Neural cell (in vitro differentiated cells): ENCODE measurements at regions not wholly inside any gene's neighbourhood (a gene's known extent, or its start where the extent isn't known, plus 50 kb on each side); places are given as distances from the start of the nearest gene placed in this dataset.

Experiments
- EZH2 ChIP-seq: fragments of 200-600, 300-800 bp; shearing (Covaris generic), sonication (generic); IDR thresholded peaks from 2 replicates; pipeline ENCODE4 v1.6.1; 2014; ENCODE audit warnings: antibody characterized with exemption, low read length, borderline replicate concordance, mild to moderate bottlenecking; ENCODE audit not compliant: insufficient read depth, poor library complexity, severe bottlenecking
- MXI1 ChIP-seq: fragments of 450-650 bp; conservative IDR thresholded peaks from 2 replicates; pipeline ENCODE4 v1.6.1; 2014; ENCODE audit warnings: antibody characterized with exemption, mild to moderate bottlenecking; ENCODE audit not compliant: poor library complexity, severe bottlenecking
- POLR2AphosphoS5 ChIP-seq: IDR thresholded peaks from 2 replicates; pipeline ENCODE4 v1.6.1; 2012
- RAD21 ChIP-seq: fragments of 450-650 bp; conservative IDR thresholded peaks from 2 replicates; pipeline ENCODE4 v1.6.1; 2014; ENCODE audit warnings: antibody characterized with exemption, mild to moderate bottlenecking, moderate library complexity
- TAF1 ChIP-seq: IDR thresholded peaks from 2 replicates; pipeline ENCODE4 v1.6.1; 2012; ENCODE audit warnings: low read depth
- TF ChIP-seq, protein P1 (sequence below): IDR thresholded peaks from 2 replicates; pipeline ENCODE4 v1.6.1; 2012; ENCODE audit warnings: borderline replicate concordance
- TF ChIP-seq, protein P2 (sequence below): fragments of 450-650 bp; IDR thresholded peaks from 2 replicates; pipeline ENCODE4 v1.5.1; 2014; ENCODE audit warnings: antibody characterized with exemption, mild to moderate bottlenecking, moderate library complexity; ENCODE audit not compliant: poor library complexity, severe bottlenecking

DNA sequence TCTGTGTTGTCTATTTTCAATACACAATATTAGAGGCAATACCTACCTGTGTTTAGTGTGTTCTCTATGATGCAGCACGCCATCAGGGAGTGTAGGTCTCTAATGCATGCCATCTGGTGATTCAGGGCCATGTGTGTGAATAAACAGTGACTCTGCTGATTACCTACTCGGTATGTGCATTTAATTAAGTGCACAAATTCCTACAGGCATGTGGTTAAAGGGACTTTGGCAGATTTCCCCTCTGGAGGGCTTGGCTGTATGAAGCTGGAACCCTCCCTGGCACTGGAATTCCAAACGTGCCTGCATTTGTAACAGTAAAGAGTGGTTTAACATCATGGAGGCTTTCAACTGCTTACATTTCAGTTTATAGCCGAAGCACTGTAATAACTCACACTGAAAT, 401.5 kb upstream of the SASH1 start:
- TF ChIP-seq, protein P1, sequence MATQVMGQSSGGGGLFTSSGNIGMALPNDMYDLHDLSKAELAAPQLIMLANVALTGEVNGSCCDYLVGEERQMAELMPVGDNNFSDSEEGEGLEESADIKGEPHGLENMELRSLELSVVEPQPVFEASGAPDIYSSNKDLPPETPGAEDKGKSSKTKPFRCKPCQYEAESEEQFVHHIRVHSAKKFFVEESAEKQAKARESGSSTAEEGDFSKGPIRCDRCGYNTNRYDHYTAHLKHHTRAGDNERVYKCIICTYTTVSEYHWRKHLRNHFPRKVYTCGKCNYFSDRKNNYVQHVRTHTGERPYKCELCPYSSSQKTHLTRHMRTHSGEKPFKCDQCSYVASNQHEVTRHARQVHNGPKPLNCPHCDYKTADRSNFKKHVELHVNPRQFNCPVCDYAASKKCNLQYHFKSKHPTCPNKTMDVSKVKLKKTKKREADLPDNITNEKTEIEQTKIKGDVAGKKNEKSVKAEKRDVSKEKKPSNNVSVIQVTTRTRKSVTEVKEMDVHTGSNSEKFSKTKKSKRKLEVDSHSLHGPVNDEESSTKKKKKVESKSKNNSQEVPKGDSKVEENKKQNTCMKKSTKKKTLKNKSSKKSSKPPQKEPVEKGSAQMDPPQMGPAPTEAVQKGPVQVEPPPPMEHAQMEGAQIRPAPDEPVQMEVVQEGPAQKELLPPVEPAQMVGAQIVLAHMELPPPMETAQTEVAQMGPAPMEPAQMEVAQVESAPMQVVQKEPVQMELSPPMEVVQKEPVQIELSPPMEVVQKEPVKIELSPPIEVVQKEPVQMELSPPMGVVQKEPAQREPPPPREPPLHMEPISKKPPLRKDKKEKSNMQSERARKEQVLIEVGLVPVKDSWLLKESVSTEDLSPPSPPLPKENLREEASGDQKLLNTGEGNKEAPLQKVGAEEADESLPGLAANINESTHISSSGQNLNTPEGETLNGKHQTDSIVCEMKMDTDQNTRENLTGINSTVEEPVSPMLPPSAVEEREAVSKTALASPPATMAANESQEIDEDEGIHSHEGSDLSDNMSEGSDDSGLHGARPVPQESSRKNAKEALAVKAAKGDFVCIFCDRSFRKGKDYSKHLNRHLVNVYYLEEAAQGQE = no peak
- TF ChIP-seq RAD21 = no peak
- no peak for TF ChIP-seq EZH2
- TF ChIP-seq, protein P2, sequence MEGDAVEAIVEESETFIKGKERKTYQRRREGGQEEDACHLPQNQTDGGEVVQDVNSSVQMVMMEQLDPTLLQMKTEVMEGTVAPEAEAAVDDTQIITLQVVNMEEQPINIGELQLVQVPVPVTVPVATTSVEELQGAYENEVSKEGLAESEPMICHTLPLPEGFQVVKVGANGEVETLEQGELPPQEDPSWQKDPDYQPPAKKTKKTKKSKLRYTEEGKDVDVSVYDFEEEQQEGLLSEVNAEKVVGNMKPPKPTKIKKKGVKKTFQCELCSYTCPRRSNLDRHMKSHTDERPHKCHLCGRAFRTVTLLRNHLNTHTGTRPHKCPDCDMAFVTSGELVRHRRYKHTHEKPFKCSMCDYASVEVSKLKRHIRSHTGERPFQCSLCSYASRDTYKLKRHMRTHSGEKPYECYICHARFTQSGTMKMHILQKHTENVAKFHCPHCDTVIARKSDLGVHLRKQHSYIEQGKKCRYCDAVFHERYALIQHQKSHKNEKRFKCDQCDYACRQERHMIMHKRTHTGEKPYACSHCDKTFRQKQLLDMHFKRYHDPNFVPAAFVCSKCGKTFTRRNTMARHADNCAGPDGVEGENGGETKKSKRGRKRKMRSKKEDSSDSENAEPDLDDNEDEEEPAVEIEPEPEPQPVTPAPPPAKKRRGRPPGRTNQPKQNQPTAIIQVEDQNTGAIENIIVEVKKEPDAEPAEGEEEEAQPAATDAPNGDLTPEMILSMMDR = no peak
- TF ChIP-seq TAF1 = no peak
- no peak for TF ChIP-seq MXI1
- TF ChIP-seq POLR2AphosphoS5 = no peak
